Suprapubic skin (tissue), 4 donors: ENCODE measurements at regions not wholly inside any gene's neighbourhood (a gene's known extent, or its start where the extent isn't known, plus 50 kb on each side); places are given as distances from the start of the nearest gene placed in this dataset.

Source experiments
- DNase-seq, 2 donors: peaks; one replicate each; pipeline ENCODE4 v3.0.0-alpha.2; 2019; ENCODE audit warnings: low spot score in 2 of 2
- H3K27ac ChIP-seq: fragments of 200-600 bp; sonication (generic); one replicate; pipeline ENCODE4 v1.5.1; 2019
- H3K27me3 ChIP-seq: fragments of 200-600 bp; sonication (generic); one replicate; pipeline ENCODE4 v1.5.1; 2019
- H3K36me3 ChIP-seq: fragments of 200-600 bp; sonication (generic); one replicate; pipeline ENCODE4 v1.5.1; 2019
- H3K4me1 ChIP-seq: fragments of 200-600 bp; sonication (generic); one replicate; pipeline ENCODE4 v1.5.1; 2019
- H3K4me3 ChIP-seq: fragments of 200-600 bp; sonication (generic); one replicate; pipeline ENCODE4 v1.5.1; 2019; ENCODE audit warnings: mild to moderate bottlenecking
- H3K9me3 ChIP-seq: fragments of 200-600 bp; sonication (generic); one replicate; pipeline ENCODE4 v1.5.1; 2019
- CTCF ChIP-seq, 2 donors: fragments of 200-600 bp in 1 of 2; fragments of 450-650 bp in 1 of 2; sonication (generic) in 1 of 2; IDR thresholded peaks; one replicate each; pipeline ENCODE4 v1.5.1; 2016 to 2019; ENCODE audit warnings: antibody characterized with exemption in 2 of 2, mild to moderate bottlenecking in 1 of 2, moderate library complexity in 1 of 2
- EP300 ChIP-seq: sonication (generic); formaldehyde crosslinking; IDR thresholded peaks from one replicate; pipeline ENCODE4 v1.6.1; 2017; ENCODE audit warnings: antibody characterized with exemption
- WGBS: methylation state at CpG from one replicate; pipeline ENCODE4 v1.1.5; 2018; 5-methylcytosine and 5-hydroxymethylcytosine counted together

DNA sequence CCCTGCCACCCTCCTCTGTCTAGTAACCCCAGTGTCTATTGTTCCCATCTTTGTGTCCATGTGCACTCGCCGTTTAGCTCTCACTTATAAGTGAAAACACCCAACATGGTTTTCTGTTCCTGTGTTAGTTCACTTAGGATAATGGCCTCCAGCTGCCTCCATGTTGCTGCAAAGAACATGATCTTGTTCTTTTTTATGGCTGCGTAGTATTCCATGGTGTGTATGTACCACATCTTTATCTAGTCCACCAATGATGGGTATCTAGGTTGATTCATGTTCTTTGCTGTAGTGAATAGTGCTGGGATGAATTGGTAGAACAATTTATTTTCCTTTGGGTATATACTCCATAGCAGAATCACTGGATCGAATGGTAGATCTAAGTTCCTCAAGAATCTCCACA, 51.0 kb upstream of the RFLNA start:
- Histone ChIP-seq H3K4me3 (no peak overlapping the region), H3K9me3 (no peaks in the 10 kb centered on the region), H3K4me1 (peaks cover 3% of the 10 kb centered on the region), H3K27ac (no peak overlapping the region), H3K36me3 (no peaks in the 10 kb centered on the region), H3K27me3 (no peaks in the 10 kb centered on the region)
- no peak for DNase-seq
- no peak for TF ChIP-seq EP300
- no peak for TF ChIP-seq CTCF (IDR thresholded peaks at IDR 0.05)
- 97% methylated on average over 4 of the region's 4 CpGs for WGBS
